ENCODE measurements at regions not wholly inside any gene's neighbourhood (a gene's known extent, or its start where the extent isn't known, plus 50 kb on each side); places are given as distances from the start of the nearest gene placed in this dataset.

- no peak for ATAC-seq (ENCODE audit: insufficient number of reproducible peaks, low FRiP score, low read depth)
- H3K4me1 ChIP-seq (ENCODE audit: control insufficient read depth in 1 of 2, low read depth in 2 of 2) = peaks cover 2 to 8% of the 10 kb centered on the region in 2 donors
- no peaks in the 10 kb centered on the region for H3K9me3 ChIP-seq
- no peak for DNase-seq (ENCODE audit: low spot score)
- H3K27ac ChIP-seq = no peak overlapping the region
- no peaks in the 10 kb centered on the region for H3K36me3 ChIP-seq
- no peak overlapping the region for H3K4me3 ChIP-seq
- no peaks in the 10 kb centered on the region for H3K27me3 ChIP-seq (replicated peaks; ENCODE audit: insufficient read depth)
- no peak for TF ChIP-seq CTCF (IDR thresholded peaks at IDR 0.05)
Measured at GRCh38 chr21:28696844-28697410, 295.8 kb downstream of the LTN1 start.

GRCh38 chr21:28693476-28693875, 299.2 kb downstream of the LTN1 start:
- ATAC-seq (ENCODE audit: insufficient number of reproducible peaks, low FRiP score, low read depth) (no peak), DNase-seq (ENCODE audit: low spot score) (no peak)
- Histone ChIP-seq H3K27ac (no peak overlapping the region), H3K36me3 (no peaks in the 10 kb centered on the region), H3K4me3 (no peak overlapping the region), H3K9me3 (no peaks in the 10 kb centered on the region), H3K4me1 (ENCODE audit: control insufficient read depth in 1 of 2, low read depth in 2 of 2) (peaks cover 0 to 8% of the 10 kb centered on the region in 2 donors), H3K27me3 (replicated peaks; ENCODE audit: insufficient read depth) (no peaks in the 10 kb centered on the region)
- no peak for TF ChIP-seq CTCF (IDR thresholded peaks at IDR 0.05)

GRCh38 chr21:28690196-28690595, 302.5 kb downstream of the LTN1 start:
- no peaks in the 10 kb centered on the region for H3K36me3 ChIP-seq
- H3K4me1 ChIP-seq (ENCODE audit: control insufficient read depth in 1 of 2, low read depth in 2 of 2) = no peaks in the 10 kb centered on the region
- ATAC-seq (ENCODE audit: insufficient number of reproducible peaks, low FRiP score, low read depth) (no peak), DNase-seq (ENCODE audit: low spot score) (no peak)
- no peaks in the 10 kb centered on the region for H3K9me3 ChIP-seq
- no peaks in the 10 kb centered on the region for H3K27me3 ChIP-seq (replicated peaks; ENCODE audit: insufficient read depth)
- no peak overlapping the region for H3K27ac ChIP-seq
- no peak overlapping the region for H3K4me3 ChIP-seq
- no peak for TF ChIP-seq CTCF (IDR thresholded peaks at IDR 0.05)

- Histone ChIP-seq H3K4me1 (ENCODE audit: control insufficient read depth in 1 of 2, low read depth in 2 of 2) (no peaks in the 10 kb centered on the region), H3K4me3 (no peak overlapping the region), H3K27me3 (replicated peaks; ENCODE audit: insufficient read depth) (no peaks in the 10 kb centered on the region), H3K27ac (no peak overlapping the region), H3K36me3 (no peaks in the 10 kb centered on the region), H3K9me3 (no peaks in the 10 kb centered on the region)
- ATAC-seq (ENCODE audit: insufficient number of reproducible peaks, low FRiP score, low read depth) = no peak
- TF ChIP-seq CTCF (IDR thresholded peaks at IDR 0.05) = no peak
- no peak for DNase-seq (ENCODE audit: low spot score)
Measured at GRCh38 chr21:28688381-28688780, 304.3 kb downstream of the LTN1 start.

- Histone ChIP-seq H3K9me3 (no peaks in the 10 kb centered on the region), H3K4me3 (no peak overlapping the region), H3K4me1 (ENCODE audit: control insufficient read depth in 1 of 2, low read depth in 2 of 2) (no peaks in the 10 kb centered on the region), H3K36me3 (no peaks in the 10 kb centered on the region), H3K27me3 (replicated peaks; ENCODE audit: insufficient read depth) (no peaks in the 10 kb centered on the region), H3K27ac (no peak overlapping the region)
- no peak for DNase-seq (ENCODE audit: low spot score)
- ATAC-seq (ENCODE audit: insufficient number of reproducible peaks, low FRiP score, low read depth) = no peak
- TF ChIP-seq CTCF (IDR thresholded peaks at IDR 0.05) = no peak
Measured at GRCh38 chr21:28687586-28687985, 305.1 kb downstream of the LTN1 start.

Measured in thoracic aorta (tissue), 2 donors.